Activated CD4-positive, CD25-positive, alpha-beta regulatory T cell (primary cell): ENCODE measurements at regions not wholly inside any gene's neighbourhood (a gene's known extent, or its start where the extent isn't known, plus 50 kb on each side); places are given as distances from the start of the nearest gene placed in this dataset.
A peak's percentile ranks its signal among the peaks of the same experiment; 100 is the strongest.

Source experiments
- DNase-seq, 4 experiments: peaks; one replicate each; lab custom pipeline; 2025; lab: John Stamatoyannopoulos, UW

DNA sequence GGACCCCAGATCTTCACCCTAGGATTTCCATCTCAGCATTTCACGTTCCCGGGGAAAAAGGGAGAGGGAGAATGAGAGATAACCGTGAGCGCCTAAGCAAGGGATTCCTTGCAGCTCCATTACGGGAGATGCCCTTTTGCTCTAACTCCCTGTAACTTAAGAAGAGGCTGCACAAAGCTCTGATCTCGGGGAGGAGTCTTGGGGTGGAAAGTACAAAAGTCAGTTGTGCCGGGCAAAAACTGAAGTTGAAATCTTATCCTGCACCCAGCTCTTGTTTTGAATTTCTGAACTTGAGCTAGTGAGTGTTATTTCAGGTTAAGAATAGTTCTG lies 256.4 kb upstream of the SOX21 start:
- no peak for DNase-seq

DNA sequence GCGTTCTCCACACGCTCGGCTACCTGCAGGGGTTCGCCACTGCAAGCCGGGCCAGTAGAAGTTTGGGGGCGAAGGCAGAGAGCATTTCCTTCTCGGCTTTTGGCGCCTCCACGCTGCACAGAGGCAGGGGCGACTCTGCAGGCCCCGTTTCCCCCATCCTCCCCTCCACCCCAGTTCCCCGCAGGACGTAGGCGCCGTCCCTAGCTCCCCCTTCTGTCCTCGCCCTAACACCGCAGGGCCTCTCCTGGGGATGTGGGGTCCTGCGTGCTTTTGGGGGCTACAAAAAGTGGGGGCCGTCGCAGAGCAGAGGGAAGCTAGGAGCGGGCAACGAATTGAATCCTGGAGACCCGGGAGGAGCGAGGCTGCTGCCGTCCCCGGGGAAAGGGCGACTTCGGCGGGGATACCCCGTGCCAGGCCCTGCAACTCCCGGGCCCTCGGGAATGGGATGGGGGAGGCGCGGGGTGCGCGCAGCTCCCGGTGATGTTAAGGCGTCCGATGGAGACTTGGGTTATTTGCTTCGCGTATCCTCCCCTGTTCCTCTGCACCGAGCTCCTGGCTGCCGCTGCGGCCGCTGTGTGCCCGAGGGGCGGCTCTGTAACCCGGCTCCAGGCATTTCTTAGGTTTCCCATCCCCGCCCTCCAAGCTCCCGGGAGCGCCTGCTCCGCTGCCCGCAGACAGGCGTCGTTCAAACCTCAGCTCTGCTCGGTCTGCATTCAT lies 255.9 kb upstream of the SOX21 start:
- DNase-seq, result peak in 1 of 4 experiments; percentile 1

DNA sequence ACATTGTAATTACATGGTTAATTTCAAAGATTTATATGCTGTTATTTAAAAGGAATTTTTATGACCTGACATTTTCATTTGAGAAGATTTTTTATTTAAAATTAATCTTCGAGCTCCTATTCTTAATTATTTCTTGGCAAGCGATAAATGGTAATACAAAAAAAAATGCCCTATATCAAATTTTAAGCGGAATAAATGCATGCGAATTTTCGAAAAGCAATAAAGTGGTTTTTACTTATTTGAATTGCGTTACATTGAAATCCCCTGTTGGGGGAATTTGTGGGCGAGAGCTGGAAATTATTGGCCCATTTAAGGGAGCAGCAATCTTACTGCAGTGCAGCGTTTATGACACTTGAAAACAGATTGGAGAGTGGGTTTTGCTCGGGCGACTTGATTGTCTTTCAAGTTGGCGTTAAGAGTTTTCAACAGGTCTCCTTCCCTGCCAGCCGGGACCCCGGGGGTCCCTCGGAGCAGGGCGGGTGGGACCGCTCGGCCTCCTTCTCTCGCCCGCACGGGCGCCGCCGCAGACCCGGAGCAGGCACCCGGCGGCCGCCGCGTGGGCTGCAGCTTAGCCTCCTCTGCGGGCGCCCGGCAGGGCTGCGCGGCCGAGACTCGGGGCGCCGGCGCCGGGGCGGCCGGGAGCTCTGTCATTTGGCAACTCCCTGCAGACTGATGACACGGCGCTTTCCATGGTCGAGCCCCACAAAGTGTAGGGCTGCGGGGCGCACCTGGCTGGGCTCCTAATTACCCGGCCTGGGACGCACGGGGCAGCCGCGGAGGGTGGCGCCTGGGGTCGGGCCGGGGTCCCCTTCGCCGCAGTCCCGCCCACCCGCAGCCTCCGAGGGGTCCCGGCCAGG lies 255.1 kb upstream of the SOX21 start:
- DNase-seq, result no peak

DNA sequence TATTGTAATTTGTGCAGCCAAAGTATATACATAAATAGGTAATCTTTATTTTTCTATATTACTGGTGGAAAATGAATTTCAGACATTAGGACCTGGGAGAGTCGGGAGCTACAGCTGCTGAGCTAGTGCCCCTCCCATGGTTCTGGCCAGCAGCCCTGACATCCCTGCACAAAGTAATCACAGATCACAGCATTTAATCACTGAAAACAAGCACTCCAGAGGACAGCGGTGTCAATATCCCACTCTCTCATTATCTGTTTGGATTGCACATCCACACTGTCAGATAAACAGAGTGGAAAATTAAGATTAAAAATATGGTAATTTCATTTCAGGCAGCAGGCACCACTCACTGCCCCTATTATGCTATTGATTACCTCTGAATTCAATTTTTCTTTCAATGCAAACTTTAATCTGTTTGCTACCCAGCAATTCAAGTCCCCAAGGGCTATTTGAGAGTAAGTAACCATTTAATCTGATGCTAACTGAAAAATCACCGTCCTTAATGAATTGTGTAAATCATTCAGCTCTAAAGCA lies 254.1 kb upstream of the SOX21 start:
- DNase-seq, result no peak

DNA sequence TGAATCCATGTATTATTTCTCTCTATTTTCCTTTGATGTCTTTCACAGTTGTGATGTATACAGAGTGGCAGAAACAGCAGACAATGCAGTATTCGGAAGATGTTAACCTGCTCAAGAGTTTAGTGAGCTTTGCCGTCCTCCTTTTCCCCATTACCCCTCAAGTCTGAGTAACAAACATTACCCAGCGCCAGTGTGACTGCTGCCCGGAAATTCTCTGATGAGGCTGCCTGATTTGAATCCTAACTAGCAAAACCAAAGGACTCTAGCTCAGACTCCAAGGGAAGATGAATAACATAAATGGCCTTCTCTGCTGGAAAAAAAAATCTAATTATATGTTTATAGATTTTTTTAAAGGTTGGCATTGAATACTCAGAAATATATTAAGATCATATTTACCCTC lies 247.3 kb upstream of the SOX21 start:
- DNase-seq, result no peak

DNA sequence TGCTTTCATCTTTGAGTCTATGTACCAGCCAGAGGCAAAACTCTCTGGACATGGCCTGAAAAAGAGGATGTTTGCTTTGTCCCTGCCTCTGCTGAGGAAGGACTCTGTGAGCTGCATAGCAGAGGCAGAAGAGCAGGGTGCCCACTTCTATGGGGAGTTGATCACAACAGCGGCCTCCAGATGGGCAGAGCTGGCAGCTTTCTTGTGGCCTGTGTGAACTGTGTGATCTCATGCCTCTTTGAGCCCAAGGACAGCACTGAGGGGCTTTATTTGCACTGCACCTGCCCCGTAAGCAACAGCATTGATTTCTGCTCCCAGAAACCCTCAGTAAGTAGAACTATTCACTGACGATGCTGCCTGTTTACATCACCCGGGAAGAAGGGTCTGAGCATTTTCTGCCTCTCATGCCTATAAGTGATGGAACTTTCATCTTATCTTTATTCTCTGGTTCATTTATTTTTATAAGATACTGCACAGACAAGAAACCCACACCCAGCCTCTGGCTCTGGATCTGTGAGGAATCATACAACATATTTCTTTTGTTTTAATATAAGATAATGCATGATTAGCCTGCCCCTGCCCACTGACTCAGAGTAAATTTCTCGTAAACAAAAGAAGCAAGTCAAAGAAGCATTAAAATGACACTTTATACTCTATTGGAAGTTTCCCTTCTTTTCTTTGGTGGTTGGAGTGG lies 244.2 kb upstream of the SOX21 start:
- no peak for DNase-seq

DNA sequence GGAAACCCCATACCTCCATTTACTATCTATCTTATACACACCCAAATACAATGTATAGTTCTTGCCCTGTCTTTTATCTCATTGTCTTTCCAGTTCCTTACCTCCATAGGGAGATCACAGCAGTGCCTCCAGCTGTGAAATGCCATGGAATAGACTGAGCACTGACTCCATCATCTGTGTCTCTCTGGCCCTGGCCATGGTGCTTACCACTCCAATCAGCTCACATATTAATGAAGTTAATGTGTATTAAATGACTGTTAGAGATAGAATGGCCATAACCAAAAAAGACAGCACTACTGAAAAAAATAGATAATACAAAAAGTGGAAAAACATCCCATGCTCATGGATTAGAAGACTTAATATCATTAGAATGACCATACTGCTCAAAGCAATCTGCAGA lies 240.4 kb upstream of the SOX21 start:
- DNase-seq, result no peak

DNA sequence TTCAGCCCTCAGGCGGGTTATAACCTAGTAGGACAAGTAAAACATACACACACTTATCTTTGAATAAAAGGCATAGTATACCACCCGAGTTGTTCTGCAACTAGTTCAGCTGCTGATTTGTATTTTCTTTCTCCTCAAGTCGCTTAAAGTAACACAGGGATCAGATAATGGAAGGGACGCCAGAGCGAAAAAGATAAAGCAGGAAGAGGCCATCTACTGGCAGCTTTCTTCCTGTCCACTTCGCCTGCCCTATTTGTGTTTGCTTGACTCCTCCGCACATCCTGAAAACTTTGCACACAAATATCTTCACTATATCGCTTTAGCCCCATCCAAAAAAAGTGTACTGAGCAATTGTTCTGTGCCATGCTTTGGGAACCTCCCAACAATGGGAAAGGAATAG lies 238.0 kb upstream of the SOX21 start:
- no peak for DNase-seq

DNA sequence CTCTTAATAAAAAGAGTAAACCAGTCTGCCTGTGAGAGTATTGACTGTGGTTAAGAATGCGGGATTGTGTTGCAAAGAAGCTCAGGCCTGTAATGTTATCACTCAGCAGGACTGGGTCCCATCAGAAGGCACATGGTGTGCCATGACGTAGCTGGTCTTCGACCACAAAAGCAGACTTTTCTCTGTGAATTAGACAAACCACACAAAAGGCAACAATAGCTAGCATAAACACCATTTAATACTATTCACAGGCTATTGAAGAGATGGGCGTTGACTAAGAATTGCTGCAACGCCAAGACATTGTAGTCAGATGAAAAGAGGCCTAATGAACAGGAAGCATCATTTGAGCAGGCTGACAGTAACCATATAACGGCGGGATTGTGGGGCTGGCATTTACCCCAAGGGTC lies 235.6 kb upstream of the SOX21 start:
- no peak for DNase-seq

DNA sequence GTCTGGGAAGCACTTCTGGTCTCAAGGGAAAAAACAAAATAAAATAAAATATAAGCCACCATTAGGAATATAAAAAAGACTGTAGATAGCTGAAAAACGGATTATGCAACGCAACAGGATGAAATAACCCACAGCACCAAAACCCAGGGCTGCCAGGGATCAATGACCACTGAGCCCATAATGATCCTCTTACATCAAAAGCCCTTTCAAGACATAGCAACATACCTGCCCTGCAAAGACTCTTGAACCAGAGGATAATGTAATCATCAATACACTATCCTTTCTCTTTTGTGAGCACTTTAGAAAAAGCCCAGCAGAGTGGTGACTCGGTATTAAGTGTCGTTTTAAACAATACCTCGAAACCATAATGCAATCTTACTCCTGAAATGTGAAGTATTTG lies 235.0 kb upstream of the SOX21 start:
- DNase-seq, result no peak

DNA sequence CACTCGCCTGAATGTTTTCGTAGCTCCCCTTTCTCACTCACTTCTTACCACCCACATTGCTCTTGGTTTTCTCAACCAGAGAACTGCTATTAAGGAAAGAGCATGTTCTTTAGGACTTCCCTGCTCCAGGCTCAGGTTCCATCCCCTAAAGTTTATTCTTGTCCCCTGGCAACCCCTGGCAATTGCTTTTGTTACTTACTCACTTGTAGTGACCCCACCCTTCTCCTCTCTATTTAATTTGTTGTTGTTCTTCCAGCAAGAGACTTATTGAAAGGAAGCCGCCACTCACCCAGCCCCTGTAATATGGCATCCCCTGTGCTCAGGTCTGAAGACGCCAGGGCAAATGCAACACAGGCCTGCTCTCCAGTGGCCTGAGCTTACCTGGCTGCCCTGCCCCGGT lies 233.7 kb upstream of the SOX21 start:
- DNase-seq, result no peak

DNA sequence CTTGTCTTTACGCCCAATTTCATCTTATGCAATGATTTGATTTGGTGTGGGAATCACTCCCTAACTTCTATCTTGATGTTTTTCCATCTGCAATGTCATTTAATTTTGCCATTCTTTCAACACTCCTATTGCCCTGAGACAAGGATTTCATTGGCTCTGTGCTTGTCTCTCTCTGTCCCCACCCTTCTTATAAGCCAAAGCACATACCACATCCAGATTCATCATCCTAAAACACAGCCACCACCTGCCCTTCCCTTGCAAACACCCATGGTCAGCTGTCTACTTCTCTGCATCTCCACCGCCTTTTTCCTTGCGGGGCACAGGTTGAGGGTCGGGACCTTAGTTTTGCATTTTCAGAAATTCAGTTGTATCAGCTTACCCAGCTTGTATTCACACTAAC lies 225.8 kb upstream of the SOX21 start:
- DNase-seq, result no peak

DNA sequence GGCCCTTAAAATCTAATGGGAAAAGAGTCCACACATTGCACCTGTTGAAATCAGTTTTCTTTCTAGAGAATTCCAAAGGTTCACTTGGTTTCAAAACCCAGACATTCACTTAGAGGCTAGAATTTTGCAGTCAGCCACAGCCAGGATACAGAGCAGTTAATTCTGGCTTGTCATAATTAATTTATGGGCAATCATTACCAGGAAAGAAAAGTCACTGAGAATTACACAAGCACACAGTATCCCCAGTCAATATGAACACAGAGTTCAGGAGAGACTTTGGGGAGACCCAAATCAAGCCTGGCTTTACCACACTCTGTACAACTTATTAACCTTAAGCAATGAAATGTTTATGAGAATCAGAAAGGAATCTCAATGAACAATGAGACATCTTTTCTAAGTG lies 224.3 kb upstream of the SOX21 start:
- DNase-seq, result no peak

DNA sequence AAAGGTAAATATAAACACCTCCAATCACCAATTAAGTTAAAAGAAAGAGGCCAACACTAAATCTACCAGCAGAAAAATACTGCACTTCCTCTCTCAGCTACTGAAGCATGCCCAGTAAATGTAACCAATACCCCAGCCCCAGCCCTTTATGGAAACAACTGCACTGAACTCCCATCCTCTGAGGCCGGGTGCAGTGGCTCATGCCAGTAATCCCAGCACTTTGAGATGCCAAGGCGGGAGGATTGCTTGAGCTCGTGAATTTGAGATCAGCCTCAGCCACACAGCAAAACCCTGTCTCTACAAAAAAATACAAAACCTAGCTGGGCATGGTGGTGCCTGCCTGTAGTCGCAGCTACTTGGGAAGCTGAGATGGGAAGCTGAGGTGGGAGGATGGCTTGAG lies 221.6 kb upstream of the SOX21 start:
- DNase-seq, result no peak

DNA sequence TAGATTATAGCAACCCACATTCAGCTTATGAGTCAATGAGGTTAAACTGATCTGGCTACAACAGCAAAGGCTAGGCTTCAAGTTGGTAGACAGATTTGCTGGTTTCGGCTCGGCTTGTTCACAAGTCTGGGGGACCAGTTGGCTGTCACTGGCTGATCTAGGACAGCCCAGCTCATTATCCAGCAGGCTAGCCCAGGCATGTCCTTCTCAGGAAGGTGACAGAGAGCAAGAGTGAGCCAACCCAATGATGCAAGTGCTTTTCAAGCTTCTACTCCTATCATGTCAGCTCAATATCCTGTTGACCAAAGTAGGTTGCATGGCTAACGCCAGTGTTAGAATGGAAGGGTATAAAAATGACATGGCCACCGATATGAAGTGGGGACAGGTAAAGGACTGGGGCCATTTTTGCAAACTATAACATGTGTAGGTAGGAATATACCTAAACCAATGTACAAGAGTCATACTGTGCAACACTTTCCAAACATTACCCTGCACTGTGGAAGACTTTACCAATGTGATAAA lies 220.9 kb upstream of the SOX21 start:
- DNase-seq, result no peak

DNA sequence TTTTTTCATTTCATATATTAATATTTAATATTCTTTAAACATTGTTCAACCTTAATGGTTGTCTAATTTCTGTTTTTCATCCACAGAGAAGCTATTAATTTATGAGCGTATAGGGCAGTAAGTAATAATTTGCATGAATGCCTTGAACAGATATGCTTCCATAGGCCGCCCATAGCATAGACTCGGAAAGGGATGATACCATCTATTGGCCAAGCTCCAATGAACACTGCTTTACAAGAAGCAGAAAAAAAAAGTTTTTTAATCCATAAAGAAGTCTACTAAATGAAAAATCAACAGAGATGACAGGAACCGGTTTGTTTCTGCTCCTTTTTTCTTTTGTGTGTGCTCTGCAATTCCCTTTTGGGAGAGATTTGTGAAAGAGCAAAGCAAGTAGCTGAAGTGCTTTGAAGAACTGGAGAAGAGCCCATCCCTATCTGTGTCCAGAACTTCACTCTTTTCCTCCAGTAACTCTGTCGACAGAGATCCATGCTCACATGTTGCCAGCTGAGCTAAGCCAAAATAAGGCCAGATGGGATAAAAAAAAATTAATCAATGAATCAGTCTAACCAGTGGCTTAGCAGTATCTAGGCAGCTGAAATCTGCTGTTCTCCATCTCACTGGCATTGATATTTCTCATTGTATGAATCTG lies 215.9 kb upstream of the SOX21 start:
- no peak for DNase-seq

DNA sequence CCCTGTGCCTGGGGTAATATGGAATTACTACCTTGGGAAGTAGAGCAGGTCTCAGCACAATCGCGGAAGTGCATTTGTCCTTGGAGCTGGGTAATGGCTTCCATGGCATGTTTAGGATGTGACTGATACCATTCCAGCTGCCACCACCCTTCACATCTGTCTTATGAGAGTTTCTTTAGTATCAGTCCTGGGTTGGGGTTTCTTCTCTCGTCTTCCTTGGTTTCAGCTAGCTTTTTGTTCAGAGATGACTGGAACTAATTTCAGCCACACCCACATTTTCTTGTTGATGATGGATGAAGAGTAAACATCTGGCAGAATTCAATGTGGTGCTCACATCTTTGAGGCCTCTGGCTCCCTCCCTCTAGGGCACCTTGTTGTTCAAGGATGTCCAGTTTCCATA lies 212.9 kb upstream of the SOX21 start:
- no peak for DNase-seq

DNA sequence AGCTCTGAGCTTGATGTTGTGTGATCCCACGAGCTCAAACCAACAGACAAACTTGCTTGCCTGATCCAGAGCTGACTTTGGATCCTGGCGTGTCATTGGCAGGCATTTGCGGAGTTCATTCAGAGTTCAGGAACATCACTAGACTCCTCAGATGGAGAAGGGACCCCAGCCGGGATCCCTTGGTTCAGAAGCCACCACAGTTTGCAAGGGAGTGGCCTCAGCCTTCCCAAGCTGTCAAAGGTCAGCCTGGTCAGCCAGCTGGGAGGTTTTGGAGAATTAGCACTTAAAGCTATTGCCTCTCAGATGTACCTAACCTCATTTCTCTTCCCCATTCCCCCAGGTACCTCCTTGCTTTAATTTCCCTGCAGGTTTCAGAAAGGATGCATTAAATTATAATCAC lies 208.8 kb upstream of the SOX21 start:
- no peak for DNase-seq

DNA sequence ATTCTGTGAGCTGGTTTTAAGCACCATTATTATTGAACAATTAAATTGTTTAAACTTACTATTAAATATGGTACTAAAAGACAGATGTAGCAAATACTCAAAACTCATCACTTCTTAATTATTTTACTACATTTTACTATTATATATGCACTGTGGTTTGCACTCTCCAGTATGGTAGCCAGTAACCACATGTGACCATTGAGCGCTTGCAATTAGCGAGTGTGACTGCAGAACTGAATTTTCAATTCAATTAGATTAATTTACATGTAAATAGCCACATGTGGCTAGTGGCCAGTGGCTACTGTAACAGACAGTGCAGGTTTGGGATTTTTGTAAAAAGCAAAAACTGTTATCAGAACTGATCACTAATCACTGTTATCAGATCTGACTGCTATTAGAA lies 208.2 kb upstream of the SOX21 start:
- DNase-seq, result no peak

DNA sequence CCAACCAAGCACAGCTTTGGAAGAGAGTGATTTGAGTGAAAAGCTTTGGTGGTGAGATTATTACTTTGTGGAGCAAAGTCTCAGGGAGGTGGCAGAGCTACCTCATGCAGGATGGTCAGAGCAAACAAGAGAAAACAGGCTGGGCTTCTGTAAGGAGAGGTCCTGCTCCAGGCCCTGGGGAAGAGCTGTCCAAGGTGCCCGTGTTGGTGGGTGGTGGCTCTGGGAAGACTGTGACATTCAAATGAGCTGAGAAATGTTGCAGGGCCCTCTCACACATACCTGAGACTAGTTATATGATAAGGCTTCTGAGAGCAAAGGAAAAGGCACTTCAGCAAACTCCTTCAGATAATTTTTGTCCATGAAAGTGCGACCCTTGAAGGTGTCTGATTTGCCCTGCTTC lies 205.5 kb upstream of the SOX21 start:
- no peak for DNase-seq

DNA sequence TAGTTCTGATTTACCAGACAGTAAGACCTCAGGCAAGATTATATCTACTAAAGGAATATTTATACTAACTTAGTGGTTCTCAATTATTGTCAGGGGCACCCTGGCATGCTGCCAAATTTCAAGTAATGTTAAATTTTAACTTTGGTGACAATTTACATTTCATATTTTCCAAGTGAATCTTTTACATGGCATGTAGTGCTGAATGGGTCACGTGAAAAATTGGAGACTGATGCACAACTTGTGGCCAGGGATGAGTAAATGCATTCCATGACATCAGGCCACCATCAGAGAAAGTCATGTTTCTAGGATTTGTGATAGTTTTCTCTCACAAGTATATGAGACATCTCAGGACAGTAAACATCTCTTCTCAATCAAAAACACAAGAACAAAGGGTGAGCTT lies 202.6 kb upstream of the SOX21 start:
- no peak for DNase-seq

DNA sequence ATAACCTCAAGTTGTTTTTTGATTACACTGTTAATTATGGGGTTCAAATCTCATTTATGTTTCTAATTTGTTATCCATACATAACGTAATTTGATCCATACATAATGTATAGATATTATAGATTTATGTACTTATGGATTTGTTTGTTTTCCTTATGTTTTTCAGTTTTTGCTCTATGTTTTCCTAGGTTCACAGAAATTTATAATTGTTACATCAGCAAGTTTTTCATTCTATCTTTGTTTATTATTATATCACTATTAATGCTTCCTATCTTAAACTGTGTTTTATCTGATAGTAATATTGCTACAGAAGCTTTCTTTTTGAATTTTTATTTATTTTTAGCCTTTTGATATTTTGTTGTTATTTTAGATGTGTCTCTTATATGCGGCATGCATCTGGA lies 194.3 kb upstream of the SOX21 start:
- no peak for DNase-seq
